Gastrocnemius medialis (tissue), 4 donors: ENCODE measurements at regions not wholly inside any gene's neighbourhood (a gene's known extent, or its start where the extent isn't known, plus 50 kb on each side); places are given as distances from the start of the nearest gene placed in this dataset.

ENCODE experiments used
- ATAC-seq, 2 donors: fragments of 150-250 bp; one replicate each; pipeline ENCODE4 v1.9.1; 2016
- DNase-seq, 2 donors: peaks; one replicate each; pipeline ENCODE4 v3.0.0-alpha.2; 2019
- H3K27ac ChIP-seq, 4 donors: fragments of 200-600 bp; sonication (generic); 1 replicate in 1 of 4; 2 replicates in 3 of 4; pipeline ENCODE4 v1.5.1; 2016 to 2018; ENCODE audit warnings: mild to moderate bottlenecking in 2 of 4, moderate library complexity in 1 of 4
- H3K27me3 ChIP-seq, 3 donors: fragments of 200-600 bp; sonication (generic) in 2 of 3; 1 replicate in 1 of 3; 2 replicates in 2 of 3; pipeline versions ENCODE4 v1.5.1 to v1.6.0; 2016 to 2019; ENCODE audit warnings: mild to moderate bottlenecking in 1 of 3, moderate library complexity in 1 of 3
- H3K36me3 ChIP-seq, 2 donors: fragments of 200-600 bp; sonication (generic) in 1 of 2; one replicate each; pipeline ENCODE4 v1.5.1; 2017 to 2018
- H3K4me1 ChIP-seq, 2 donors: fragments of 200-600 bp; sonication (generic) in 1 of 2; one replicate each; pipeline ENCODE4 v1.5.1; 2016 to 2017; ENCODE audit warnings: mild to moderate bottlenecking in 2 of 2
- H3K4me3 ChIP-seq, 4 donors: fragments of 200-600 bp; sonication (generic) in 3 of 4; 1 replicate in 1 of 4; 2 replicates in 3 of 4; pipeline ENCODE4 v1.5.1; 2016 to 2019; ENCODE audit warnings: mild to moderate bottlenecking in 2 of 4
- H3K9me3 ChIP-seq, 3 donors: fragments of 200-600 bp; sonication (generic) in 2 of 3; 1 replicate in 1 of 3; 2 replicates in 2 of 3; pipeline ENCODE4 v1.5.1; 2016 to 2019
- CTCF ChIP-seq, 5 experiments: fragments of 450-650 bp in 3 of 5; fragments of 200-600 bp in 2 of 5; sonication (generic) in 2 of 5; IDR thresholded peaks in 4 of 5; conservative IDR thresholded peaks in 1 of 5; 1 replicate in 4 of 5; 2 replicates in 1 of 5; pipeline ENCODE4 v1.5.1; 2016 to 2019; ENCODE audit warnings: antibody characterized with exemption in 5 of 5, mild to moderate bottlenecking in 3 of 5, moderate library complexity in 3 of 5
- POLR2A ChIP-seq, 2 donors: fragments of 450-650 bp; IDR thresholded peaks; one replicate each; pipeline ENCODE4 v1.6.1; 2017; ENCODE audit warnings: antibody characterized with exemption in 2 of 2, mild to moderate bottlenecking in 2 of 2, moderate library complexity in 2 of 2
- in situ Hi-C, 4 donors: fragments of 200-750 bp; cut with MboI; loops; one replicate each; pipeline versions ENCODE4 v1.15.0 to v1.8.0; 2017; ENCODE audit warnings: low sequenced_read_pairs in 4 of 4
- intact Hi-C: fragments of 100-400 bp; cut with DNase I; formaldehyde crosslinking; loops from one replicate; pipeline ENCODE4 v1.15.1; 2023; ENCODE audit warnings: low total_unique reads

- ATAC-seq (no peak), DNase-seq (no peak)
- TF ChIP-seq CTCF (IDR thresholded peaks at IDR 0.05 in 4 of 5, conservative IDR thresholded peaks at IDR 0.05 in 1 of 5) (no peak), POLR2A (IDR thresholded peaks at IDR 0.05) (no peak)
- H3K4me1 ChIP-seq, result no peaks in the 10 kb centered on the region
- intact Hi-C loops (no loop called here), in situ Hi-C loops (no loop called here)
- H3K9me3 ChIP-seq, result no peaks in the 10 kb centered on the region
- H3K36me3 ChIP-seq, result no peaks in the 10 kb centered on the region
- no peak overlapping the region for H3K4me3 ChIP-seq
- H3K27ac ChIP-seq, result no peak overlapping the region
- H3K27me3 ChIP-seq, result peaks cover 0 to 6% (median 0%) of the 10 kb centered on the region in 3 donors
Measured at GRCh38 chr15:66893294-66893693, 172.1 kb upstream of the SMAD3 start.

- TF ChIP-seq POLR2A (IDR thresholded peaks at IDR 0.05), result no peak
- TF ChIP-seq CTCF (IDR thresholded peaks at IDR 0.05 in 4 of 5, conservative IDR thresholded peaks at IDR 0.05 in 1 of 5), result no peak
- no peak overlapping the region for H3K27ac ChIP-seq
- no peaks in the 10 kb centered on the region for H3K36me3 ChIP-seq
- intact Hi-C loops, result no loop called here
- H3K4me1 ChIP-seq, result no peaks in the 10 kb centered on the region
- ATAC-seq (no peak), DNase-seq (no peak)
- no peaks in the 10 kb centered on the region for H3K9me3 ChIP-seq
- in situ Hi-C loops, result no loop called here
- H3K4me3 ChIP-seq, result no peak overlapping the region
- peaks cover 0 to 6% (median 0%) of the 10 kb centered on the region in 3 donors for H3K27me3 ChIP-seq
Measured at GRCh38 chr15:66894363-66894762, 171.0 kb upstream of the SMAD3 start.

GRCh38 chr15:66894986-66895780 lies 170.2 kb upstream of the SMAD3 start:
- Histone ChIP-seq H3K4me3 (no peak overlapping the region), H3K9me3 (no peaks in the 10 kb centered on the region), H3K27me3 (peaks cover 0 to 6% (median 0%) of the 10 kb centered on the region in 3 donors), H3K27ac (no peak overlapping the region), H3K36me3 (no peaks in the 10 kb centered on the region), H3K4me1 (no peaks in the 10 kb centered on the region)
- DNase-seq (no peak), ATAC-seq (no peak)
- in situ Hi-C loops (no loop called here), intact Hi-C loops (no loop called here)
- TF ChIP-seq CTCF (IDR thresholded peaks at IDR 0.05 in 4 of 5, conservative IDR thresholded peaks at IDR 0.05 in 1 of 5) (no peak), POLR2A (IDR thresholded peaks at IDR 0.05) (no peak)

GRCh38 chr15:66895794-66896453 lies 169.5 kb upstream of the SMAD3 start:
- no peak for DNase-seq
- no peaks in the 10 kb centered on the region for H3K4me1 ChIP-seq
- H3K27ac ChIP-seq, result no peak overlapping the region

More at GRCh38 chr15:66895794-66896453, 169.5 kb upstream of the SMAD3 start:
- H3K9me3 ChIP-seq, result no peaks in the 10 kb centered on the region
- H3K27me3 ChIP-seq, result peaks cover 0 to 6% (median 0%) of the 10 kb centered on the region in 3 donors
- intact Hi-C loops, result no loop called here
- ATAC-seq, result no peak
- in situ Hi-C loops, result no loop called here
- no peak overlapping the region for H3K4me3 ChIP-seq
- H3K36me3 ChIP-seq, result no peaks in the 10 kb centered on the region
- TF ChIP-seq POLR2A (IDR thresholded peaks at IDR 0.05) (no peak), CTCF (IDR thresholded peaks at IDR 0.05 in 4 of 5, conservative IDR thresholded peaks at IDR 0.05 in 1 of 5) (no peak)
